Activated CD8-positive, alpha-beta memory T cell treated with anti-CD3 and anti-CD28 coated beads, Interleukin-2, amount 50 U/mL, for 1 hour (primary cell): ENCODE measurements at regions not wholly inside any gene's neighbourhood (a gene's known extent, or its start where the extent isn't known, plus 50 kb on each side); places are given as distances from the start of the nearest gene placed in this dataset.
"Not testable (repeated sequence)": the region's sequence is repeated elsewhere in the genome, so short reads cannot be mapped to it uniquely, and the experiment has no call there.

Experiments
- DNase-seq: peaks from one replicate; pipeline ENCODE4 v3.0.0-alpha.2; 2020; ENCODE audit errors: extremely low read depth

DNA sequence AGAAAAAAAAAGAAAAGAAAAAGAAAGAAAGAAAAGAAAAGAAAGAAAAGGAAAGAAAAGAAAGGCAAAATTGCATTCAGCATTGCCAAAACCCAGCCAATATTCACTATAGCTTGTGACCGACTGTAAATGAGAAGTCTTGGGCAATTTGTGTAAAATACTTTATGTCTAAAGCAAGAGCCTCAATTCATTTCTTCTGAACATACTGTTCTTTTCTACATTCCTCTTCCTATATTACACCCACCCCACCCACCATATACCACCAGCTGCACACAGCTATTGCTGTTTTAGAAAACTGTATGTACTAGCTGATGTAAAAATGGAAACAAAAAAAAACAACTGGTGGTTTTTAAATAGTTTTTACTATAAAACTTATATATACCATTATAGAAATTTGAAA is 156.9 kb upstream of the TTC29 start:
- no peak for DNase-seq

DNA sequence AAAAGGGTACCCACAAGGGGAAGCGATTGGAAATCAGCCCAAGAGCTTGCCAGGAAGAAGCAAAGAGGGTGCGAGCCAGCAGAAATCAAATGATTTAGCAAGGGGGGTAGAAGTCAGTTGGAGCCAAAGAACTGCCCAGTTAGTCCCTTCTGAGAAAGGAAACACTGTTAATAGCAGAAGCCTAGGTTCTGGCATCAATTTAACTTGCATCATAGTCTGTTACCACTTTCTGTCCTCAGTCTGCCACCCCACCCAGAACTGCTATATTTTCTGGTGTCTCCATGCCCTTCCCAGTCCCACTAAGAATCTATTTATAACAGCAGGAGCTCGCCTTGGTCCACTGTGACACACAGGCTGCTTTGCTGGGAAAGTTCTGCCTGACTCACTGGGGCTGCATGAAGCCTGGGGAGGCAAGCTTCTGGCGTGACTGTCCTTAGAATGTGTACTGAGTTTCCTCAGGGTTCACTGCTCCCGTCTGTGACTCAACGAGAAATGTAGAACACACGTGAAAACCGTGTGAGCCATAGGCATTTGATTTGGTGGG is 157.8 kb upstream of the TTC29 start:
- no peak for DNase-seq

DNA sequence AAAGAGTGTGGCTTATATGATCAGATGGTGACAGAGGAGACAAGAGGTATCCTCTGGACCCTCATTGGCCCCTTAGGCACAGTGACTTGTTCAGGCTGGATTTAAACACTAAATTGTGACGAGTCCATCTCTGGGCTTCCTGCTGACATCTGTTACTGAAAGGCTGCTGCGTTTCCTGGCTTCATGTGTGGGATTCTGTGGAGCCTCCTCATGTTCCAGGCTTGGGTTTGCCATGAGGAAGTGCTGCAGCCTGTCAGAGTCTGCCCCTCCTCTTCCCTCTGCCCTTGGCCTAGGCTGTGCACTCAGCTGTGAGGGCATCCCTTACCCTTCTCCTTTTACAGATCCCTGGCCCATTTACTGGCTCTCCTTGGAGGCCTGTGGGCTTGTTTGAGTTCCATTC is 159.1 kb upstream of the TTC29 start:
- DNase-seq, result no peak

DNA sequence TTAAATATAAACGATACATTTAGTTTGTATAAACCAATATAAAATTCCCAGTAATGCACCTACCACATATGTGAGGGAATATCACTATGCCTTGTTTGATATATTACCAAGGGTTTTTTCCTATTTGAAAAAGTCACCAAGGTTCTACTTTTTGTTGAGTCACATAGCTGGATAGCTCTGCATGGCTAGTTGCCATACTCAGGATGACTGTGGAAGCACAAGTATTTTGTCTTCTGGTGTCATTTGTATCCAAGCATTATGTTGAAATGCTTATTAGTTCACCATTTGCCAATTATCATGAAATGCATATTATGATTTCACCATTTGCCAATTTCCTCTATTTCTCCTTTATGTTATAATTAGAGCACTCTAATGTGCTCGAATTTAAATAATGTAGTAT is 162.7 kb upstream of the TTC29 start:
- DNase-seq, result no peak

DNA sequence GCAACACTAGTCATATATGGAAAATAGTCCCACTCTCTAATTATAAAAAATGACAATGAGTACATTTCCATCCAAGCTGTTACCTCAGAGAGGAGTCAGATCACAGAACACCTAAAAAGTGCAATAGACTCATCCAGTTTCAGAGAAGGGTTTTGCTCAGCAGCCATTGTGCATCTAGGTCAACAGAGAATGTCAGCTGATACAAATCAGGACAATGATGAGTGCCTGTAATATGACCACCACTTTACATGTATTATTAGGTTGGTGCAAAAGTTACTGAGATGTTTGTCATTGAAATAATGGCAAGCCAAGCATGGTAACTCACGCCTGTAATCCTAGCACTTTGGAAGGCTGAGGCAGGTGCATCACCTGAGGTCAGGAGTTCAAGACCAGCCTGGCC is 164.1 kb upstream of the TTC29 start:
- DNase-seq, result no peak

DNA sequence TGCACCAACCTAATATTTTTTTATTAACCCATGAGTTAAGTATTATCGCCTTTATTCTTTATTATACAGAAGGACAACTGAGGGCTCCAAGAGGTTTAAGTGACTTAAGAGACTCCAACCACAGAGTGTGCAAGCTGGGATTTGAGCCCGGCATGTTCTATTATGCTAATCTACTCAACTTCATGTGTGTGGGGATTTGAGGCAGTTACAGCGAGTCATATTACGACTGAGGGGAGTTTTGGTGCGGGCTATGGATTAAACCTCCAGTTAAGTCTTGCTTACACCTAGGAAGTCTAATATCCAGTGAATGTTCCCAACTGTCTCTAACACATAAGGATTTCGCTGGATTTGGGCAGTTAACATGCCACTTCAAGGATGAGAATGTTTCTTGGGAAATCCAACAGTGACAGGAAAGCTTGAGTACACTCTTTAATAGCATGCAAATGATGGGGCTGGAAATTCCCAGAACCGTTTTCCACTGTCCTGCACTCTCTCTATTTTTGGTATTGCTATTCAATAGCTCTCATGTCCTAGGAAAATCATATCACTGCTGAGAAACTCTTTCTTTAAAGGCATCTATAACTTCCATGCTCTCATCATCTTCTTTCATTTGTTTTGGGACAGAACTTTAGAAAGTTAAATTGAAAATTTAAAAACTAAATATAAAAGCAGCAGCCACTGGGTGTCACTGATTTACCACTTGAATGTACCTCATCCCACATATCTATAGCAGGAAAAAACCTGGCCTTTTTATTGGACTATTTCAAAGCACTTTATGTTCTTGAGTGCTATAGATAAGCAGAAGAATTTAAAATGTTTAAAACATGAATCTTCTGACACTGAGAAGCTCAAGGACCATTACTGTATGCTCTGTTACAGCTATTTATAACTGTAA is 165.1 kb upstream of the TTC29 start:
- no peak for DNase-seq

DNA sequence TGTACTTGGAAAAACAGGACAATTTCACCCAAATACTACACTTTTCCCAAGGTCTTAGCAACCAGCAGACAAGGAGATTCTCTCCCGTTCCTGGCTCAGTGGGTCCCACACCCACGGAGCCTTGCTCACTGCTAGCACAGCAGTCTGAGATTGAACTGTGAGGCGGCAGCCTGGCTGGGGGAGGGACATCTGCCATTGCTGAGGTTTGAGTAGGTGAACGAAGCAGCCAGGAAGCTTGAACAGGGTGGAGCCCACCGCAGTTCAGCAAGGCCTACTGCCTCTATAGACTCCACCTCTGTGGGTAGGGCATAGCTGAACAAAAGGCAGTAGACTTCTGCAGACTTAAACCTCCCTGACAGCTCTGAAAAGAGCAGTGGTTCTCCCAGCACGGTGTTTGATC is 166.5 kb upstream of the TTC29 start:
- DNase-seq, result not testable (repeated sequence)

DNA sequence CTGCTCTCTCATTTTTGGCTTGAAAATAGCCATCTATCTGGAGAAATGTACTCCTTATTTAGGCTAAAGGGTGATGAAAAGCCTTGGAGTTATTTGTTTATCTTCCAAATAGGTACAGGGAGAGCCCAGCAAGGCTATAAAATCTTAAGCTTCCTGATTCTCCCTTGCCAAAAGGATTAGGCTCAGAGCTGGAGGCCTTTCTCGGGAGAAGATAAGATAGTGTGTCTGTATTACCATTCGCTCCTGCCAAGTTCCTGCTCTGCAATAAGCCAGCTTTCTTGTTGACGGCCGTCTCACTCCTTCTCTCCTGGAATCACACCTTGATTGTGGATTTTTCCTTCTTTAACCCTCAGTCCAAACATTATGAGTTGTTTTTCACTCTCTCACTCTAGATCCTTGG is 171.8 kb upstream of the TTC29 start:
- no peak for DNase-seq

DNA sequence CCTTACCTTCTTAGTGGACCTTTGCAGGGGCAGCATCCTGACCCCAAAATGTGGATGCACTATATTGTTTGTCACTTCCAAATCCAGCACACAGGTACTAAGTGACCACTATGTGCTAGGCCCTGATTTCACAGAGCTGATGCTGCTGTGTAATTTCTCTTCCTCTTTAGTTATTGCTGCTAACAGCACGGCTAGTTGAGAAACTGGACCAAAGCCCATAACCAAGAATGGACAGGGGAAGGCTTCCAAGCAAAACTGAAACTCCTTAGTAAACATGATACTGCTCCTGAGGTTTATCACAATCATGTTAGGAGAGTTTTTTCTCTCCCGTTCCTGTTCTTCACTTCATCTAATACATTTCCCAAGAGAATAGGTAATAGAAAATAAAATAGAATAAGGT is 172.9 kb upstream of the TTC29 start:
- DNase-seq, result no peak

DNA sequence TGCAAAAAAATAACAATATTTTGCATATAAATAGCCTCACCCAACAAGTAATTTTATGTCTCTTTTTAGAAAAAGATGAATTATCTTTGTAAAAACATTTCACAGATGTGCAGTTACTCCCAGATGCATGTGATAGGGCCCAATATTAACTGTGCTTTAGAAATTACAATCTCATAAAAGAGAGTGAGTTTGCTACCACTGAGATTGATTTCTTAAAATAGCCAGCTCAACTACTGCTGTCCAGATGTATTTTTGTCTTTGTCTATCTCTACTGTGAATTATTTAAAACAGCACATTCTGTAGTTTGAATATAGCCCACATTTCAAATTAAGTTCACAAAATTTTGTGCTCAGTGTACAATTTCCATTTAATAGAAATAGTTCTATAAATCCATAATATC is 177.0 kb upstream of the TTC29 start:
- no peak for DNase-seq

DNA sequence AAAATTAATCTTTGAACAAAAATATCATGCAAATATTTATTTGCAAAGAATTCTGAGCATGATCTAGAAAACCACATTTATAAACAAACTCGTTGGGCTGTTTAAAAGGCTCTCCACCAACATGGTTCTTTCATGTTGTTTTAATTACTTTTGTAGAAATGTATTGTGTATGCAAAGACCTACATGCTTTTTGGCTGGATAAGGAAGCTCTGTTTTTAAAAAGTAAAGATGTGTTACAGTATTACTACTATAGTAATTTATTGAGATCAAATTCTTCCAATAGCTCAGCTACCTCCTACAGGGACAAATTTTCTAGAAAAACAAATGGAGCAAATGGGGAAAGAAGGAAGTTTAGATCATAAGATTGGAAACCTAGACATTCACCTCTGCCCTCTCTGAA is 177.5 kb upstream of the TTC29 start:
- DNase-seq, result no peak

DNA sequence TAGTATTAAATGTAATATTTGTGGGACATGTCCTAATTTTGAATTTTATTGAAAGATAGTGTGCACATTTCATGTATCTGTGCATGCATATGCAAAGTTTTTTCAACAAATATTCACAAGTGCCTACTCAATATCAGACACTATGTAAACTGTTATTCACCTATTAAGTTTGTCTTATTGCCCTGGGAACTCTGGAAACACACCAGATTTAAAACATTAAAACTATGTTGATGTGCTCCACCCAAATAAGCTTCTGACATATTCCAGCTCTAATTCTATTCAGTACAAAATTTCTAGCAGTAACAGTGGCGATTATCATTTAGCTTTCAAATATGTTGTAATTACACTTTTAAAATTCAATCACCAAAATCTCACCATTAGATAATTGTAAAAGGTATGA is 183.1 kb upstream of the TTC29 start:
- DNase-seq, result no peak

DNA sequence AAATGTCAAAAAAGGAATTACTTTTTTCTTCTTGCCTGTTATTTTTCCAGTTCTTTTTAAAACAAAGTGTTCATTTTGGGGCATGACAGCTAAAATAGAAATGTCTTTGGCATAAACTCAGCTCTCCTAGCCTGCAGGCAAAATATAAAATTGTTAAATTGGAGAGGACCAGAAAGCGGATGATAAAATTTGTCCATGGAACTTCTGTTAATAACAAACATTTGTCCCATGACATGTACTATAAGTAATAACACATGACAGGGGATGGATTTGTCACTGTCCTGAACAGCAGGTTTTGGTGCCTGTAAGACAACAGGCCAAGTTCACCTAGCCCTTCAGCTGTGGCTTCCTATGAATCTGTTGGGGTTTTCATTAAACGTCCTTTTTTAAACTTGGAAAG is 184.0 kb upstream of the TTC29 start:
- no peak for DNase-seq

DNA sequence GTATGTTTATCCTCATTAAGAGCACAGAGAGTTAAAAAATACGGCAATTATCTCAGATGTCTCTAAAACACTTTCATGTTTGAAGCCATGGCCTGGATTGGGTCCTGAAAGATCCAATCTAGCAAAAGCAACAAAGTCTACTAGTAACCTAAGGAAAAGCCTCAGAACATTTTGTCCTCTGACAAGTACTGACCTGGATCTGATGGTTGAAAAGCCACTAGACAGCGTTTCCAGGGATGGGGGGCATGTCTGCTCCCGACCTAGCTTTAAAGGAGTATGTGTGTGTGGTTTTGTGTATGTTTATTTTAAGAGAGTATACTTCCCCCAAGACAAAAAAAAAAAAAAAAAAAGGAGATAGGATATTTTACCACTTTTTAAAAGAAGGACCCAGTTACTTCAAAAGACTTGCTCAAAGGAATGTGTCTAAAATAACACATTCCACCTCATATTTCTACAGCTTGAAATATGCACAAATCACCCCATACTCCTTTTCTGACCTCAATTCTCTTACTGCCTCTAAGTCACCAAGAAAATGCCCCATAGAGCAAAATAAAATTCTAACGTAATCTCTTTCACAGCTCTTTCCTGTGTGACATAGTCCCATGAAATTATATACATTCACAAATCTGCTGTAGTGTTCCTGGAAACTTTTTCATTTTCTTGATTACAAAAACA is 189.0 kb upstream of the TTC29 start:
- DNase-seq, result no peak

DNA sequence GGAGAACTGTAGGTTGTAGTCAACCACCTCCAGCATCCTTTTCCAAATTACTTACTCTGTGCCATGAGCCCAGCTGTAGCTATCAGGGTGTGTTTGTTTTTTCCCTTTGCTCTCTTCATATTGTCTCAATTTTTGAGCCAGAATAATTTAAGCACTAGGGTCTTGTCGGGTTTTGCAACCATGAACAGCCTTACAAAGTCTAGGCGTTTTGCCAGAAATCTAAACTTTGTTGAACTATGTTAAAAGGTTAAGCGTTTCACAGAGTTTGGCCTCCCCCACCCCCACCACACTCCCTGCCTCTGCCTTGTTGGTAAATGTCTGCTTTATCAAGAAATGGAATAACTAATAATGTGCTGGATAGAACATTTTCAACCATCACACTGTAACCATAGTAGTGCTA is 190.6 kb upstream of the TTC29 start:
- no peak for DNase-seq

DNA sequence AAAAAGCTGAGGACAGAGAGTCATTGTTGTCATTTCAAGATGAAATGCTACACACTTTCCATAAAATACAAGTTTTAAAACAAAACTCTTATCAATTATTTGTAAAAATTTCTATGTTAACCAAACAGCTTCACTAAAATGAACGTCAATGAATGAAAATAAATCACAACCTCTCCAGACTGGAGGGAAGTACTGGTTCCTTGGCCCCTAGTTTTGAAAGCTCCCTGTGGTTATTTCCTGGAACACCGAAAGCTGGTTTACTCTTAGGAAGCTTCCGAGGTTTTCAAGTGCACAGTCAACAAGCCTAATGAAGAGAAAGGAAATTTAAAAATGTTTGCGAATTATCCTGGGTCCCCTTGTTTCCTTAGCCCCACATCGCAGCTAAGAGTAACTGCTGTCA is 191.1 kb upstream of the TTC29 start:
- DNase-seq, result no peak

DNA sequence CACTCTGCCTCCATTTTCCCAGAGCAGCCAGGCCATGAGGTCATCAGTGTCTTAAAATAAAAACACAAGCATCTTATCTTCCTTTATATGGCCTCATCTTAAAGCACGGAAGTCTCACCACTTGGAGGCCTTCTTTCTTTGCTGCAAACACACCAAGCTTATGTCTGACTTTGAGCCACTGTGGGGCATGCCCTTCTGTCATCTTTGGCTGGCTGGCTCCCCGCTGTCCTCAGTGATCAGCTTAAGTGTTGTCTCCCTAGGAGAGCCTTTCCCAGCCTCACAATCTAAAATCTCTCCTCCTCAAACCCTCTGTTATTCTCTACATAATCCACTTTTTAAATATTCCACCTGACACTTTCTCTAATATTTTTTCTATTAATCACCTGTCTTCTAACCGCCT is 191.6 kb upstream of the TTC29 start:
- no peak for DNase-seq

DNA sequence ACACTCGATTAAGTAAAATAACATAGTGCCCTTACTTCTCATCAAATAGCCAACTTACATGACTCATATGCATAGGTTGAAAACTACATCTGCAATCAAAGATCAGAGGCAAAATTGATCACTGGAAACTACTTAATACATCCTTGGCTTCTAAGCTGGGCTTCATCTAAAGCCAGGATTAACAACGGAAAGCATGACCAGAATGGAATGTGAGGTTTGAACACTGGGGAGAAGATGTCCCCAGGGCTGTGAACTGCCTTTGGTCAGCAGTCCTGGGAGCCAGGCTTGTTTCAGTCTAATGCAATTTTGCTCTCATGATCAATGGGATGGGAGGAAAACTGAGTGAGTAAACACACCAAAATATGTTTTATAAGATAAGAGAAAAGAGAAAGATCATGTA is 192.5 kb upstream of the TTC29 start:
- DNase-seq, result no peak

DNA sequence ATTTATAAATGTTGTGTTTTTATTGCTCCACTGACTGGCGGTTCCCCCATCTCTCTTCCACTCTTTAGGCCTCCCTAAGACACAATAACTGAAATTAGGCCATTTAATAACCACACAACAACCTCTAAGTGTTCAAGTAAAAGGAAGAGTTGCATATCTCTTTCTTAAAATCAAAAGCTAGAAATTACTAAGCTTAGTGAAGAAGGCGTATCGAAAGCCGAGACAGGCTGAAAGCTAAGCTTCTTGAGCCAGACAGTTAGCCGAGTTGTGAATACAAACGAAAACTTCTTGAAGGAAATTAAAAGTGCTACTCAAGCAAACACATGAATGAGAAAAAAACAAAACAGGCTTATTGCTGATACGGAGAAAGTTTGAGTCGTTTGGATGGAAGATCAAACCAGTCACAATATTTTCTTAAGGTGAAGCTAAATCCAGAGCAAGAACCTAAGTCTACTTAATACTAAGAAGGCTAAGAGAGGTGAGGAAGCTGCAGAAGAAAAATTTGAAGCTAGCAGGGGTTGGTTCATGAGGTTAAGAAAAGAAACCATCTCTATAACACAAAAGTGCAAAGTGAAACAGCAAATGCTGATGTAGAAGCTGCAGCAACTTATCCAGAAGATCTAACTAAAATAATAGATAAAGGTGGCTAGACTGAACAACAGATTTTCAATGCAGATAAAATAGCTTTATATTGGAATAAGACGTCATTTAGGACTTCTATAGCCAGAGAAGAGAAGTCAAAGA is 194.0 kb upstream of the TTC29 start:
- DNase-seq, result no peak

DNA sequence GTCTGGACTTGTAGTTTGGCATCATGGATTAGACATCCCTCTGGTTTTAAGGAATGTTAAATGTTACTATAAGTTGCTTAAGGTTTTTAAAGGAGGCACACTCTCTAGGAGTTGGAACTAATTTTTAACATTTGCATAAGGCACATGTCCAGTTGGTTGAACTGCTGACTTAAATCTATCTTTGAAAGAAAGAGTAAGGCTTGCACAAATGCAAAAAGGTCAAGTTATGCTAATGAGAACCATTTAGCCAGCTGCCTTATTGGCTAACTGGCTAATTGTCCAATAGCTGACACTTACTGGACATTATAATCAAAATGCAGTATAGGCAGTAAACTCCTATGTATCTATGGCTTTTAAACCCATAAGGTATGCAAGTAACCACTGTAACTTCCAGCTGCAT is 206.1 kb upstream of the TTC29 start:
- DNase-seq, result no peak

DNA sequence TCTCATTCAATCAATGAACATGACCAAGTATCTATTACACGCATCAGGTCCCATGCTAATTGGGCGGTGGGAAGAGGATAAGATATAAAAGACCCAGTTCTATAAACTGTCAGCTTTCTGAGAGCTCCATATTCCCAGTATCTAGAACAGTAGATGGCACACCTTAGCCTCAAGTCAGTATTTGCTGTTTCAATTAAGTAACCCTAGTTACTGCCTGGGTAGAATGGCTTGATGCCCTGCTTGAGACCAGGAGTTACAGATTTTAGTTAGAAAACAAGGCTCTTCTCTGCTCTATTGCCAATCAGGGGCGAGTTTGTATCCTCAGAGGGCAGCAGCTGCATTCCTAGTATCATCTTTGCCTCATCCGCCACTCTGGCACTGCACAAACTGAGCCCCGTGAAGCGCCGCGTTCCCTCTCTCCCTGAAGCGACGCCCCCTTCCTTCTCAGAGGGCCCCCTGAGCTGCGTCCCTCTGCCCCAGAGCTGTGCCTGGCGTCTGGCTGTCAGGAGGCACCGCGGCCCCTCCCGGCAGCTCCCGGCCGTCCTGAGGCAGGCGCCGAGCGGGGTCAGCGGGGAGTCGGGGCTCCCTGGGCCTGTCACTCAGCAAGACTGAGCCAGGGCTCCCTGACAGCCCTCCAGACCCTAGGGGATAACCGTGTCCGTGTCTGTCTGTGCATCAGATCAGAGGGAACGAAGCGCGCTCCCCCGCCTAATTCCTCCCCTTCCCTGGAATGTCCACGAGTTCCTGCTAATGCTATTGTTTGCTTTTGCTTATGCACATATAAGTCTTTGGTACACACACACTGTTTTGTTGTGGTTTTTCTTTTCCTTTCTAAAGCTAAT is 212.4 kb upstream of the TTC29 start:
- no peak for DNase-seq
